ENCODE measurements at regions not wholly inside any gene's neighbourhood (a gene's known extent, or its start where the extent isn't known, plus 50 kb on each side); places are given as distances from the start of the nearest gene placed in this dataset.

DNA sequence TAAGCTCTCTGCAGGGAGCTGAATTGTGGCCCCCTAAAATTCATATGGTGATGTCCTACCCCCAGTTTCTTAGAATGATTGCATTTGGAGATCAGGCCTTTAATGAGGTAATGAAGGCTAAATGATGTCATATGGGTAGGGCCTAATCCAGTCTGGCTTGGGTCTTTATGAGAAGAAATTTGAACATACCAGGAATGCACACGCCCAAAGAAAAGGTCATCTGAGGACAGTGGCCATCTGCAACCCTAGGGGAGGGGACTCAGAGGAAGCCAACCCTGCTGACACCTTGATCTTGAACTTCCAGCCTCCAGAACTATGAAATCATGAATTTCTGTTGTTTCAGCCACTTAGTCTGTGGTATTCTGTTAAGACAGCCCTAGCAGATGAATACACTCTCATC is 426.7 kb downstream of the EPHA4 start:
- Histone ChIP-seq H3K27ac (no peak overlapping the region), H3K4me3 (no peak overlapping the region), H3K27me3 (no peaks in the 10 kb centered on the region), H3K4me1 (replicated peaks in 1 of 2) (no peaks in the 10 kb centered on the region), H3K9me3 (replicated peaks in 1 of 3) (no peaks in the 10 kb centered on the region), H3K36me3 (replicated peaks in 1 of 2) (no peaks in the 10 kb centered on the region)
- no peak for DNase-seq
- intact Hi-C loops (cut with DNase I), result no loop called here
- 91 to 100% (median 98%) methylated on average over 1 of the region's 1 CpG for WGBS, 4 donors
- no peak for TF ChIP-seq POLR2A (IDR thresholded peaks at IDR 0.05)
- TF ChIP-seq, protein P1, sequence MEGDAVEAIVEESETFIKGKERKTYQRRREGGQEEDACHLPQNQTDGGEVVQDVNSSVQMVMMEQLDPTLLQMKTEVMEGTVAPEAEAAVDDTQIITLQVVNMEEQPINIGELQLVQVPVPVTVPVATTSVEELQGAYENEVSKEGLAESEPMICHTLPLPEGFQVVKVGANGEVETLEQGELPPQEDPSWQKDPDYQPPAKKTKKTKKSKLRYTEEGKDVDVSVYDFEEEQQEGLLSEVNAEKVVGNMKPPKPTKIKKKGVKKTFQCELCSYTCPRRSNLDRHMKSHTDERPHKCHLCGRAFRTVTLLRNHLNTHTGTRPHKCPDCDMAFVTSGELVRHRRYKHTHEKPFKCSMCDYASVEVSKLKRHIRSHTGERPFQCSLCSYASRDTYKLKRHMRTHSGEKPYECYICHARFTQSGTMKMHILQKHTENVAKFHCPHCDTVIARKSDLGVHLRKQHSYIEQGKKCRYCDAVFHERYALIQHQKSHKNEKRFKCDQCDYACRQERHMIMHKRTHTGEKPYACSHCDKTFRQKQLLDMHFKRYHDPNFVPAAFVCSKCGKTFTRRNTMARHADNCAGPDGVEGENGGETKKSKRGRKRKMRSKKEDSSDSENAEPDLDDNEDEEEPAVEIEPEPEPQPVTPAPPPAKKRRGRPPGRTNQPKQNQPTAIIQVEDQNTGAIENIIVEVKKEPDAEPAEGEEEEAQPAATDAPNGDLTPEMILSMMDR (IDR thresholded peaks at IDR 0.05), result no peak

DNA sequence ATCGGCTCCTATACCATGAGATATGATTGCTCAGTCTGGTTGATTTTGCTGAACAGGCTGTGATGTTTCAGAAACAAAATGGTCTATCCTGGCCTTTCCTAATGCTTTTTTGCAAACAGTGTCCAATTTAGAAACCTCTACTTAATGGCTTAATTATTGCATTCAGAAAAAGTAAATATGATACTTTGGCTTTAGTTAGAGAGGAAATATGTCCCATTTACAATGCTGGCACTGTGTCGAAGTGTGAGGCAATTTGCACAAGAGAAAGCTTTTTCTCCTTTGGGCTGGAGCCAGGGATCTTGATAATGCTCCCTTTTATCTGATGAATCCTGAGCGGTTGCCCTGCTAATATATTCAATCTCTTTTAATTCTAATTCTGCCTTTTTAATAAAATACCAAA is 418.9 kb downstream of the EPHA4 start:
- DNase-seq, result peak in 2 of 7 donors; percentile 13 to 37
- WGBS, 4 donors, result 41 to 51% (median 48%) methylated on average over 3 of the region's 3 CpGs
- no peaks in the 10 kb centered on the region for H3K4me1 ChIP-seq (replicated peaks in 1 of 2)
- no peak overlapping the region for H3K27ac ChIP-seq
- no peak overlapping the region for H3K4me3 ChIP-seq
- H3K9me3 ChIP-seq (replicated peaks in 1 of 3), result no peaks in the 10 kb centered on the region
- intact Hi-C loops (cut with DNase I), result no loop called here
- TF ChIP-seq POLR2A (IDR thresholded peaks at IDR 0.05), result no peak
- TF ChIP-seq, protein P1 (IDR thresholded peaks at IDR 0.05), result no peak
- no peaks in the 10 kb centered on the region for H3K27me3 ChIP-seq
- H3K36me3 ChIP-seq (replicated peaks in 1 of 2), result no peaks in the 10 kb centered on the region

DNA sequence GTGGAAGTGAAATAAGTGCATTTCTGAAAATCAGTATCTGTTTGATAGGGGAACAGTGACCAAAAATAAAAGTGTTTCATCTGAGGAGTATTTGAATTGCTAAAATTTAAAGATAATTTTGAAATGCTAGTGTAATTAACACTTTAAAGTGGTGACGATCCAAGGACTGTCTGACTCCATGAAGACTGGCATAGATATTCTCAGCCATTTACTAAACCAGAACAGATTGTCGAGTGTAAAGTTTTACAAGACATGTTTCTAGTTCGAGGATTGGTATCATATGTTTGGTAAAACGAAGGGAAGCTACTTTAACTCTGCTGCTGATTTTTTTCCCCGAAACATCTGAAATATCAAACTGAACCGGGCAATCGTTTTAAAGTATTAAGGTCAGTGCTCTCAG is 417.9 kb downstream of the EPHA4 start:
- H3K4me1 ChIP-seq (replicated peaks in 1 of 2), result no peaks in the 10 kb centered on the region
- no peak for TF ChIP-seq POLR2A (IDR thresholded peaks at IDR 0.05)
- TF ChIP-seq, protein P1 (IDR thresholded peaks at IDR 0.05), result no peak
- no peak for DNase-seq
- H3K27ac ChIP-seq, result no peak overlapping the region
- H3K9me3 ChIP-seq (replicated peaks in 1 of 3), result no peaks in the 10 kb centered on the region
- WGBS, 4 donors, result 82 to 88% (median 83%) methylated on average over 7 of the region's 7 CpGs
- no peak overlapping the region for H3K4me3 ChIP-seq
- intact Hi-C loops (cut with DNase I), result no loop called here
- no peaks in the 10 kb centered on the region for H3K27me3 ChIP-seq
- no peaks in the 10 kb centered on the region for H3K36me3 ChIP-seq (replicated peaks in 1 of 2)

DNA sequence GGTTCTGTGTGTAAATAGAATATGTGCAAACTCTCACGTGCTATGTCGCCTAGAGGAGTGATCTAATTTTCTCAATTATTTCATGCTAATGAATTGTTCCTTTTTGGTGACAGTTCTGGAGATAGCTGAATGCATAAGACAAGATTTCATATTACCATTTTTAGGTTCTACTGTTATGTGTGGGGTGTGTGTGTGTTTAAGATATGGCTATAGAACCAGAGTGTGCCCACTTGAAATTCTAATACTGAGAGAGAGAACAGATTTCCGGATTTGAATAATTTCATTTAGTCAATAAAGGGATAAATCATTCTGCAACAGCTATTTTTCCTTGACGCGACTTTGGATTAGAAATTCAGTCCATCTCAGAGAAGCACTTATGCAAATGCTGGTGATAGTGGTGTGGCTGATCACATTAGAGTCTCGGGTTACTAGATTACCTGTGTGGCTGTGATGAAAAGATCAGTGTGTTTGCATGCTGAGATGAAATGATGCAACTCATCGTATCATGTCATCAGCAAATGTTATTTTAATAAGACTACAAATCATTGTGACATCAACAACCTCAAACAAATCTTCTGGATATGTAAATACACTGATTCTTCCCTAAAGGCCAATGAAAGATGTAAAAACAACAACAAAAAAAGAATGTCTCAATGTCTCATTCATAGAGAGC is 415.9 kb downstream of the EPHA4 start:
- Histone ChIP-seq H3K27ac (no peak overlapping the region), H3K4me1 (replicated peaks in 1 of 2) (no peaks in the 10 kb centered on the region), H3K9me3 (replicated peaks in 1 of 3) (no peaks in the 10 kb centered on the region), H3K36me3 (replicated peaks in 1 of 2) (no peaks in the 10 kb centered on the region), H3K27me3 (no peaks in the 10 kb centered on the region), H3K4me3 (no peak overlapping the region)
- no peak for TF ChIP-seq POLR2A (IDR thresholded peaks at IDR 0.05)
- TF ChIP-seq, protein P1 (IDR thresholded peaks at IDR 0.05), result no peak
- intact Hi-C loops (cut with DNase I), result no loop called here
- 81 to 85% (median 83%) methylated on average over 7 of the region's 7 CpGs for WGBS, 4 donors
- no peak for DNase-seq
